ENCODE measurements at regions not wholly inside any gene's neighbourhood (a gene's known extent, or its start where the extent isn't known, plus 50 kb on each side); places are given as distances from the start of the nearest gene placed in this dataset.
A peak's percentile ranks its signal among the peaks of the same experiment; 100 is the strongest.

GRCh38 chr1:203934651-203935050, 73.3 kb downstream of the SNRPE start:
- no peak overlapping the region for H3K27ac ChIP-seq (ENCODE audit: insufficient read depth, low read length)
- H3K4me1 ChIP-seq (ENCODE audit: control insufficient read depth, extremely low read depth, insufficient read depth, low read length), result no peaks in the 10 kb centered on the region
- no peaks in the 10 kb centered on the region for H3K79me2 ChIP-seq (ENCODE audit: control insufficient read depth, insufficient read depth, low read length)
- H3K9me3 ChIP-seq (ENCODE audit: control insufficient read depth, insufficient read depth, low read depth, low read length), result no peaks in the 10 kb centered on the region
- peak in 1 of 2 donors; percentile 11 for DNase-seq (ENCODE audit: low read depth in 2 of 2)
- no peak for TF ChIP-seq EZH2 (IDR thresholded peaks at IDR 0.05; ENCODE audit: low read length, missing control alignments)
- TF ChIP-seq, protein P1, sequence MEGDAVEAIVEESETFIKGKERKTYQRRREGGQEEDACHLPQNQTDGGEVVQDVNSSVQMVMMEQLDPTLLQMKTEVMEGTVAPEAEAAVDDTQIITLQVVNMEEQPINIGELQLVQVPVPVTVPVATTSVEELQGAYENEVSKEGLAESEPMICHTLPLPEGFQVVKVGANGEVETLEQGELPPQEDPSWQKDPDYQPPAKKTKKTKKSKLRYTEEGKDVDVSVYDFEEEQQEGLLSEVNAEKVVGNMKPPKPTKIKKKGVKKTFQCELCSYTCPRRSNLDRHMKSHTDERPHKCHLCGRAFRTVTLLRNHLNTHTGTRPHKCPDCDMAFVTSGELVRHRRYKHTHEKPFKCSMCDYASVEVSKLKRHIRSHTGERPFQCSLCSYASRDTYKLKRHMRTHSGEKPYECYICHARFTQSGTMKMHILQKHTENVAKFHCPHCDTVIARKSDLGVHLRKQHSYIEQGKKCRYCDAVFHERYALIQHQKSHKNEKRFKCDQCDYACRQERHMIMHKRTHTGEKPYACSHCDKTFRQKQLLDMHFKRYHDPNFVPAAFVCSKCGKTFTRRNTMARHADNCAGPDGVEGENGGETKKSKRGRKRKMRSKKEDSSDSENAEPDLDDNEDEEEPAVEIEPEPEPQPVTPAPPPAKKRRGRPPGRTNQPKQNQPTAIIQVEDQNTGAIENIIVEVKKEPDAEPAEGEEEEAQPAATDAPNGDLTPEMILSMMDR (conservative IDR thresholded peaks at IDR 0.05 in 1 of 2, IDR thresholded peaks at IDR 0.05 in 1 of 2; ENCODE audit: low read depth in 1 of 2, low read length in 2 of 2), result no peak
- no peak overlapping the region for H3K4me3 ChIP-seq (replicated peaks in 1 of 4; ENCODE audit: control extremely low read depth in 1 of 4, insufficient read depth in 1 of 4, low read depth in 3 of 4, low read length in 4 of 4)
- no peak overlapping the region for H2AFZ ChIP-seq (ENCODE audit: low read length)
- no peak overlapping the region for H3K9ac ChIP-seq (ENCODE audit: insufficient read depth, low read length)
- H3K27me3 ChIP-seq (ENCODE audit: control insufficient read depth, insufficient read depth, low read length), result no peaks in the 10 kb centered on the region
- H4K20me1 ChIP-seq (ENCODE audit: control insufficient read depth, extremely low read depth, insufficient read depth, low read length), result no peaks in the 10 kb centered on the region
- H3K36me3 ChIP-seq (ENCODE audit: control insufficient read depth, insufficient read depth, low read length), result no peaks in the 10 kb centered on the region
- no peak overlapping the region for H3K4me2 ChIP-seq (ENCODE audit: extremely low read depth, insufficient read depth, low read length)

DNA sequence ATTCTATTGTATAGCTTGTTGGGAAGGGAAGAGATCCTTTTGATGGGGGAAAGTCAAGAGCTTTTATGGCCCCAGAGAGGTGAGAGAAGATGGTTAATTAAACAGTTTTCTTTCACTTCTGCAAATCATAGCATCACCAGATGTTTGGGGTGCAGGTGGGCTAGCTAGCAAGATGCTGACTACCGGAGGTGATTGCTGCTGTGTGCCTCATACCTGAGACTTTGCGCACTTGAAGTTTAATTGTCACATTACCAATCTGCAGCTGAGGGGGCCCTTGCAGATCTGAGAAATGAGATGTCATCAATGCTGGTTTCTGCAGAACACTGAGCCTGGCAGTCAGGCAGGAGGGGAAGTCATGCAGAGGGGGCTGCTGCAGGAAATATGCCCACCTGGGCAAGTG, 73.9 kb downstream of the SNRPE start:
- H3K79me2 ChIP-seq (ENCODE audit: control insufficient read depth, insufficient read depth, low read length), result no peaks in the 10 kb centered on the region
- H2AFZ ChIP-seq (ENCODE audit: low read length), result no peak overlapping the region
- no peaks in the 10 kb centered on the region for H3K9me3 ChIP-seq (ENCODE audit: control insufficient read depth, insufficient read depth, low read depth, low read length)
- H4K20me1 ChIP-seq (ENCODE audit: control insufficient read depth, extremely low read depth, insufficient read depth, low read length), result no peaks in the 10 kb centered on the region
- H3K4me1 ChIP-seq (ENCODE audit: control insufficient read depth, extremely low read depth, insufficient read depth, low read length), result no peaks in the 10 kb centered on the region
- no peak overlapping the region for H3K27ac ChIP-seq (ENCODE audit: insufficient read depth, low read length)
- no peaks in the 10 kb centered on the region for H3K36me3 ChIP-seq (ENCODE audit: control insufficient read depth, insufficient read depth, low read length)
- no peak overlapping the region for H3K4me2 ChIP-seq (ENCODE audit: extremely low read depth, insufficient read depth, low read length)
- DNase-seq (ENCODE audit: low read depth in 2 of 2), result no peak
- H3K9ac ChIP-seq (ENCODE audit: insufficient read depth, low read length), result no peak overlapping the region
- no peak for TF ChIP-seq EZH2 (IDR thresholded peaks at IDR 0.05; ENCODE audit: low read length, missing control alignments)
- TF ChIP-seq, protein P1 (conservative IDR thresholded peaks at IDR 0.05 in 1 of 2, IDR thresholded peaks at IDR 0.05 in 1 of 2; ENCODE audit: low read depth in 1 of 2, low read length in 2 of 2), result no peak
- H3K4me3 ChIP-seq (replicated peaks in 1 of 4; ENCODE audit: control extremely low read depth in 1 of 4, insufficient read depth in 1 of 4, low read depth in 3 of 4, low read length in 4 of 4), result no peak overlapping the region
- no peaks in the 10 kb centered on the region for H3K27me3 ChIP-seq (ENCODE audit: control insufficient read depth, insufficient read depth, low read length)

- H4K20me1 ChIP-seq (ENCODE audit: control insufficient read depth, extremely low read depth, insufficient read depth, low read length), result no peaks in the 10 kb centered on the region
- H3K9me3 ChIP-seq (ENCODE audit: control insufficient read depth, insufficient read depth, low read depth, low read length), result no peaks in the 10 kb centered on the region
- H3K79me2 ChIP-seq (ENCODE audit: control insufficient read depth, insufficient read depth, low read length), result no peaks in the 10 kb centered on the region
- no peaks in the 10 kb centered on the region for H3K4me1 ChIP-seq (ENCODE audit: control insufficient read depth, extremely low read depth, insufficient read depth, low read length)
- H3K36me3 ChIP-seq (ENCODE audit: control insufficient read depth, insufficient read depth, low read length), result no peaks in the 10 kb centered on the region
- no peak overlapping the region for H3K9ac ChIP-seq (ENCODE audit: insufficient read depth, low read length)
- no peak overlapping the region for H3K27ac ChIP-seq (ENCODE audit: insufficient read depth, low read length)
- no peak overlapping the region for H3K4me2 ChIP-seq (ENCODE audit: extremely low read depth, insufficient read depth, low read length)
- DNase-seq (ENCODE audit: low read depth in 2 of 2), result peak in 1 of 2 donors; percentile 19
- TF ChIP-seq EZH2 (IDR thresholded peaks at IDR 0.05; ENCODE audit: low read length, missing control alignments), result no peak
- TF ChIP-seq, protein P1 (conservative IDR thresholded peaks at IDR 0.05 in 1 of 2, IDR thresholded peaks at IDR 0.05 in 1 of 2; ENCODE audit: low read depth in 1 of 2, low read length in 2 of 2), result no peak
- H3K27me3 ChIP-seq (ENCODE audit: control insufficient read depth, insufficient read depth, low read length), result no peaks in the 10 kb centered on the region
- no peak overlapping the region for H3K4me3 ChIP-seq (replicated peaks in 1 of 4; ENCODE audit: control extremely low read depth in 1 of 4, insufficient read depth in 1 of 4, low read depth in 3 of 4, low read length in 4 of 4)
- H2AFZ ChIP-seq (ENCODE audit: low read length), result no peak overlapping the region
Measured at GRCh38 chr1:203937678-203938330, 76.4 kb downstream of the SNRPE start.

All from fibroblast of lung (primary cell).